ENCODE measurements at regions not wholly inside any gene's neighbourhood (a gene's known extent, or its start where the extent isn't known, plus 50 kb on each side); places are given as distances from the start of the nearest gene placed in this dataset.
"Not testable (repeated sequence)": the region's sequence is repeated elsewhere in the genome, so short reads cannot be mapped to it uniquely, and the experiment has no call there.

DNA sequence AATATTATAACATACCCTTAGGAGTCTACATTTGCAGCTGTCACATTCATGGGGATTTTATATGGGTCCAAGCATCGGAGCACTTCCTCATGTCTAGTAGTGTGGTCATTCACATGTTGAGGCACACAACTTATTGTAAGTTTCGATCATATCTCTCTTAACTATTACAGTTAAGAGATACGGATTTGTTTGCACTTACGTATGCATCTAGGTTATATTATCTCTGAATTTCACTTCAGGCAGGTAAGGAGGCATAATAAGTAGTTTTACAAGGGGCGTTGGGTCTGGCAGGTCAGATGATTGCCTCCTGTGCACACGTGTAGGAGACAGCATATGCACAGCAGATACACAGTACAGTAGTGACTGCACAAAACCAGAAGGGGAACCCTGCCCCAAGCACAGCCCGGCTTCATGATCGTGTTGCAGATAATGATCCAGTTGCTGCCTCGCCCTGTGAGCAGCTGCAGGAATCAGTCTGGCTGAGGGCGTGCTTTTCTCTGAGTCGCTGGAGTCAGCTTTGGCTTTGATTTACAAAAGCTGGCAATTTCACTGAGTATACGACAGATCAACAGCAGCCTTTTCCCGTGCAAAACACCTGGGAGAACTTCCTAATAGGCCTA lies 302.9 kb upstream of the GATB start:
- DNase-seq (ENCODE audit: low spot score): no peak

DNA sequence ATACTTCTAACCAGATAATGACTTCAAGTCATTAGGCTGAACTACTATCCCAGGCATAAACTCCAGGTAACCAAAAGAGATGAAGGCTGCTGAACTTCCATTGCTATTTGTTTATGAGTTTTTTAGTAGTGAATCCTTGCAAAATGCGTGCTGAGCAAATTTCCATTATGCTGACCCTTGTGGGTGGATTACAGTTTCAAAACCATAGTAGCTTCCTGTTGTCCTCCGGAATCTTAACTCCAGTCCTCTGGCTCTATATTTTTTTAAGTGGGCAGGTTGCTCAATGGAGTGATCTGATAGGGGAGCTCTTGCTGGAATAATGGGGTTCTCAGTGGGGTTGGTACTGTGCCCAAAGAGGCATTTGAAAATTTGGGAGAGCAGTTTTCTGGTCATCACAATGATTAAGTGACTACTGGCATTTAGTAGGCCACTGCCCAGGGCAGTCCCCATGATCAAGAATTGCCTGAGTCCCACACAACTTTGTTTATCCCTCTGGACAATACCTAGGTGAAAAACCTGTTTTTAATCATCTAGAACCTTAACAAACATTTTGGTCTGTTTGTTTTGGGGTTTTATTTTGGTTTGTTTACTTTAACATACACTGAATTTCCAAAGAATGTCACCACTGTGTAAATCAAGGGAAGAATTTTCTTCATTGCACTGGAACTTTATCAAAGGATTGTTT lies 302.3 kb upstream of the GATB start:
- no peak for DNase-seq (ENCODE audit: low spot score)

DNA sequence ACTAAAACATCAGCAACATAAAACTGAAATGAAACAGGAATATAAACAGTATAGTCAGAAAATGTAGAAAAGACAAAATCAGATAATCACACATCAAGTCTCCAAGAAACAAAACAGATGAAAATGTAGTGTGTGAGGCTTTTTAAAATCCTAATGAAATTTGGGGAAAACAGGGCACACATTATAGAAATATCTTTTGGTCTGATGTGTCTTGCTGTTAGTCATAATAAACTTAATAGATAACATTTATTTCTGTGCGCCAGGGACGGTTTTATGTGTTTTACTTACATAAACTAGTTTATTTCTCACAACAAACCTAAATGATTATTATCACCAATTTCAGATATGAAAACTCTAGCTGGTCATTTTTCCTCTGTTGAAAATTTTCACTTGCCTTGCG lies 293.9 kb upstream of the GATB start:
- DNase-seq (ENCODE audit: low spot score): no peak

DNA sequence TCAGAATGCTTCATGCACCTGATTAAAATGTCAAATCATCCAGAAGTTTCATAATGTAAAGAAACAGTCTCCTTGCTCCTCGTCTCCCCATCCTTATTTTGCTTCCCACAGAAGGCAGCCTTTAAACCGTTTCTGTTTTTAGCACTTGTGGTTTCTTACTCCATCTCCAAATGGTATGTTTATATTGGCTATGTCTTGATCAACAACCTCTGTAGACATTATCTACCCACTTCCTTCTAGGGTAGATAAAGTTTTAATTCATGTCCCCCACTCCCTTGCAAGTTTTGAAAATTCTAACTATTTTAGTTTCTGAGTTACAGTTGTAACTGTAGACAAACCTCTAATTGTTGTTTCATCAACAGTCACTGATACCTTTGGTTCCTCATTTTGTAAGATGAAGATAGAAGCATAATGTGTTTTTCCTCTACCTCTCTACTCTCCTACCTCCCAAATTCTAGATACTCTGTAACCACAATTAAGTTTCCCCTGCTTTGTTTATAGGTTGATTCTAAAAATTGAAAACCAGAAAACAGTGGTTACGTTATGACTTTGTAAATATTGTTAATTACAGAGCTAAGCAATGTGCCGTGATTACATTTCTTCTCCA lies 291.7 kb upstream of the GATB start:
- DNase-seq (ENCODE audit: low spot score): no peak

DNA sequence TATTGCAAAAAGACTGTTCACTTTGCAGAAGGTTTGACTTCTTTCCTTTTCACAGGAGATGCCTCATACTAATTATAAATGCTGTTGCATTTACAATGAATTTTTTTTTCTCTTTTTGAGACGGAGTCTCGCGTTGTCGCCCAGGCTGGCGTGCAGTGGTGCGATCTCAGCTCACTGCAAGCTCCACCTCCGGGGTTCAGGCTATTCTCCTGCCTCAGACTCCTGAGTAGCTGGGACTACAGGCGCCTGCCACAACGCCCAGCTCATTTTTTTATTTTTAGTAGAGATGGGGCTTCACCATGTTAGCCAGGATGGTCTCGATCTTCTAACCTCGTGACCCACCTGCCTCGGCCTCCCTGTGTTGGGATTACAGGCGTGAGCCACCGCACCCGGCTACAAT lies 290.5 kb upstream of the GATB start:
- not testable (repeated sequence) for DNase-seq (ENCODE audit: low spot score)

DNA sequence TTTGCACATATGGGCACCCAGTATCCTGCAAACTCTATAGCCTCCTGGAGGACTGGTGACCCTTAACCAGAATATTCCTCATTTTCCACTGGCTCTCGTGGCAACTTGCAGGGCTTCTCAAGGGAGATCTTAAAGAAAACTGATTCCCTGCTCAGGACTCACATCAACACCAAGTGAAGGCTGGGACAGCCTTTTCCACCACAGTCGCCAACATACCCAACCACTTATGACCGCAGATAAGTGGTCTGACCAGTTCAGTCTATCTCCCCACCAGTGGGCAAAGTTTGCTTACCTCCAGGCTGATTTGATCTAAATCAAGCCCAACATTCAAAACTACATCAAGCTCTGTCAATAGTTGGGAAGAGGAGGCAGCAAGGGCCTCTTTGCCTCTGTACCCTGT lies 289.3 kb upstream of the GATB start:
- no peak for DNase-seq (ENCODE audit: low spot score)

DNA sequence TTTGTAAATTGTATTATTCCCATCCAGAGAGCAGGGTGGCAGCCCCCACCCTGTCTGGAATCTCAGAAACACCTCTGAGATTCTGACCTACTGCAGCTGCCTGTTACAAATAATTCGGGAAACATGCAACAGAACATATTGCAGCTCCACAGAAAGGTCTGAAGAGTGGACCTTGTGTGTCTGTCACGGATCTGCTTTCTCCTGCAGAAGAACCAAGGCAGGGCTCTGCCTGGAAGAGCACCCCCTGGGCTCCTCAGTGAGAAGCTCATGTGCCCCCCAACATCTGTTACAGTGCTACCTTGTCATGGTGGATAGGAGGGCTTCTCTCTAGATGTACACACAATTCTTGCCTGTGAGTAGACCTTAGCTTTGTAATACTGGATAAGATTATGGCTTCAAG lies 286.6 kb upstream of the GATB start:
- no peak for DNase-seq (ENCODE audit: low spot score)

DNA sequence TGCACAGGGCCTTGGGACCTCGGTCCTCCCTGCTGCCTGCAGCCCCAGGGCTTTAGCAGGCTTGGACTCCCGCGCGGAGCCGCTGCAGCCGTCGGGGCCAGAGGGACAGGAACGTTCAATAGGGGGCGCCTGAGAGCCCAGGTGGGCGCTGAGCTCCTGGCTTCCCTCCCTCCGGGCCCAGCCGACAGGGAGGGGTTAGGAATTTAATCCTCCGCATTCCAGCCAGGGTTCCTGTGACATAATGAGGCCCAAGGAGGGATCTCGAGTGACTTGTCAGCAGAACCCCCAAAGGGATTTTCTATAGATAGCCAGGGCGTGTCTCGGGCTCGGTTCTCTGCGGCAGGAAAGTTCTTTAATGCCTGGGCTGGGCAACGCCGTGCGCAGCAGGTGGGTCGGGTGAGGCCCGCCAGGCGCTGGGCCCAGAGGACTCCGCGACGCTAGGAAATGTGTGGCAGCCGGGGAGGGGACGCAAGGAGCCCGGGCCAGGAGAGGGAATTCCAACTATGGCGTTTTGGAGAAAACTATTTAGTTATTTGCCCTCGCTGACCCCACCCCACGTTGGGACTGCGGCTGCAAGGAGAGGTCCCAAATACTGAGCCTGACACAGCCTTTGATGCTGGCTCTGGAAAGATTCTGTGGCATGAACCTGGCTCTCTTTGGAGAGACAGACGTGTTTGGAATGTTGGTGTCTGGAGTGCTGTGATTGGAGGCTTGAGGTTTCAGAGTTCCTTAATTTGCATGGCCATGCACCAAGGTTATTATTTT lies 285.2 kb upstream of the GATB start:
- peak; percentile 86 for DNase-seq (ENCODE audit: low spot score)

DNA sequence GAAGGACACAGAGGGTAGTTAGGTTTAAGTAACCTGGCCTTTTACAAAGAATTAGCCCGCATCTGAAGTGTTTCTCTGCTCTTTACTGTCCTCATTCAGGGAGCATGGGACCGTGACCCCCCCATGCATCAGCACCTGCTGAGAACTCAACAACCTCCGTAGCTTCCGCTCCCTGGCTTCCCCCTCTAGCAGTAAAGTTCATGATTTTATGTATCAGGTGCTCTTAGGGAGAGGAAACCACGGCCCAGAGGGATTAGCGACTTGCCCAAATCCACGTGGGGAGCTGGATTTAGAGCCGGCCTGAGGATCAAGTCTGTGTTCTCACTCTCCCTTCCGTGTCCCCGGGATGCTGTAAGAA lies 284.6 kb upstream of the GATB start:
- no peak for DNase-seq (ENCODE audit: low spot score)

DNA sequence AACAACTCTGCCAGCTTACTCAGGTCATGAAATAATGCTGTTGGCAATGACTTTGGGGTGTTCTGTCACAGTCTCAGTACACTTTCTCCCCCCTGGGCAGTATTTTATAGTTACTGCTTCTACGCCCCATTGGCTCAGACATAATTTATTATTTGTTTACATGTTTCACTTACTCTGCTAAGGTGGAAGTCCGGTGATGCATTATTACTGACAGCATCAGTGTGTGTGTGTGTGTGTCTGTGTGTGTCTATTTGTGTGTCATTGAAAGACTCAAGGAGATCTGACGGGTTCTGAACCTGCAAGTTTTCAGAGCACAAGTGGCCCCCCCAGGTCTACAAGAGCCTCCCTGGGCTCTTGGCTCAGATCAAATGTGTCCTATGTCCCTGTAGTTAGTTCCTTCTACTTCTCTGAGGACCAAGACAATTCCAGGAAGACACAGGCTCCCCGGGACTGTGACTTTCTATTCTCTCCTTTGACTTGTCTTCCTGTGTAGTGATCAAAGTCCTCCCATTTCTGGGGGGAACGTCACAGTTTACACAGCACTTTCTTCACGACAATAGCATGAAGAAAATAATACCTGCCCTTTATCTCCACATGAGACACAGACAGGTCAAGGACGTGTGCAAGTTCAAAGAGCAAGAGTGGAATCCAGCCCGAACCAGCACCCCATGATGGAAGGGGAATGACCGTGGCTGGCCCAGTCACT lies 283.7 kb upstream of the GATB start:
- DNase-seq (ENCODE audit: low spot score): no peak

DNA sequence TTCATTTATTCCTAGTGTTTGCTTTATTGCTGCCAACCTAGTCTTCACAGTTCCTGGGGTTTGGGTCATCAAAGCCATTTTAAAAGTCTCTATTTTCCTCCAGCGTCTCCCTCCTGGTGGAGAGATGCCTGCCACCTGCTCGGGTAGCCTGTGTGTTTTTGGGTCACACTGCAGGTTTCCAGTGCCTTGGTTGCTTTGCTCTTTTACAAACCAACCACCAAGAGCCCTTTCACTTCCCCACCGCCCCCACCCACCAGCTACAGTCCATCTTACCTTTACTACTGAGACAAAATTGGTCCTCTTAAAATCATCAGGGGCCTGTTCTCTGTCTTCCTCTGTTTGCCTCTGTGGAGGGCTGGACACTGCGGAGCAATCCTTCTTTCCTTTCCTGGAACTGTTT lies 280.5 kb upstream of the GATB start:
- no peak for DNase-seq (ENCODE audit: low spot score)

DNA sequence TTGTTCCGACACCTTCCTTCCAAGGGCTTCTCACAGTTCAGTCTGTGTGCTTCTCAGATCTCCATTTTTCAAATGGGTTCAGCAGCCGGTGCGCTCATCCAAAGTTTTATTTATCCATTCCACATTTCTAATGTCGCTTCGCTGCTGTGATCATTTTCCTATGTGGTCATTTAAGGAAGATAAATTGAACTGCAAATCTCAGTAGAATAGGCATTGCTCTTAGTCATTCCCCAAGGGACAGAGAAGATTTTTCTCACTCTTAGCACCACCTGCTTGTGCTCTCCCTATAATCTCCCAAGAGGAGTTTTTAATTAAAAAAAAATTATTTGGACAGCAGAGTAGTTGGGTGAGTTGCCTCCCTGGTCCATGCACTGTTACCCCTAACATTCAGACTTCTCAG lies 278.9 kb upstream of the GATB start:
- DNase-seq (ENCODE audit: low spot score): no peak

DNA sequence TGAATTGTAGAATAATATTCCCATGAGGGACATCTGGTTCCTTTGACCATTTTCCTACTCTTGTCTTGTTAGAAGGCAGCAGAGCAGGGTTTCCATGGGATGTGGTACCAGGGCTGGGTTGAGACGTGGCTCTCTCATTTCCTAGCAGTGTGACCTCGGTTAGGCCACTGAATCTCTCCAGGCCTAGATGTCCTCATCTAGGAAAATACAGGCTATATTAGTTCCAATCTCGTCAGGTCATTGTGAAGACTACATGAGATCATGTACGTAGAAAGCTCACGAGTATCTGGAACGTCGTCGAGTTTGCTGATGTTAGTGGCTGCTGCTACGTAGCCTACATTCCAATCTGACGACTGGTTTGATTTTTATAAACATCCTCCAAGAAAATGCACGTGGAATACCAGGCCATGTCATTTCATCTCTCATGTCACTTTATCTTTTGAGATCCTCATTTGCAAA lies 278.2 kb upstream of the GATB start:
- no peak for DNase-seq (ENCODE audit: low spot score)

DNA sequence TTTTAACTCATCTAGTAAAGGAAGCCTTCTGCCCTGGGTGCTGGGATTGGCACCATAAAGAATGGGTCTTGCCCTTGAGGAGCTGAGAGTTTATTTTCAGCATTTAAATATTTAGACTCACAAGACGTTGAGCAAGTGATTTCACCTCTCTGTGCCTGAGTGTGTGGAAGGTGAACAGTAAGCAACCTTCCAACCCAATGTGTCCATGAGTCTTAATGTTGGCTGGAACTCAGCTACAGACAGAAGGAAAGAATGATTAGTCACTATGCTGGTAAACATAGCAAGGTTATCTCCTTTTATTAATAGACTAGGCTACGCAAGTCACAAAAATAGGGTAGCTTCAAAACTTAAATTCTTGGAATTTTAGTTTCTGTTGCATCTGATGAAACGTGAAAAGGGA lies 277.4 kb upstream of the GATB start:
- no peak for DNase-seq (ENCODE audit: low spot score)

DNA sequence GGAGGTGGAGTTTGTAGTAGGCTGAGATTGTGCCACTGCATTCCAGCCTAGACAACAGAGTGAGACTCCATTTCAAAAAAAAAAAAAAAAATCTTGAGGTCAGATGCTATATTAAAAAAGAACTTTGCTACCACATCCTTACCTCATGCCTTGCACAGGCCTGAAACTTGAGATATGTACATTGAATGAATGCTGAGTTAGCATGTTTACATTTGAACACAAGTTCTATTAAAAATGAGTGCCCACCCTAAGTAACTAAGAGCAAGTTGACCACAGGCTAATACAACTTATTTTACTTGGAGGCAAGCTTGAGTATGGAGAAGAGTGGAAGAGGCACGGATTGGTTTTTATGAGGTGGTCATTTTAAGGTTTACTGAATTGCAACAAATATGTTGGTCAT lies 276.6 kb upstream of the GATB start:
- DNase-seq (ENCODE audit: low spot score): no peak

DNA sequence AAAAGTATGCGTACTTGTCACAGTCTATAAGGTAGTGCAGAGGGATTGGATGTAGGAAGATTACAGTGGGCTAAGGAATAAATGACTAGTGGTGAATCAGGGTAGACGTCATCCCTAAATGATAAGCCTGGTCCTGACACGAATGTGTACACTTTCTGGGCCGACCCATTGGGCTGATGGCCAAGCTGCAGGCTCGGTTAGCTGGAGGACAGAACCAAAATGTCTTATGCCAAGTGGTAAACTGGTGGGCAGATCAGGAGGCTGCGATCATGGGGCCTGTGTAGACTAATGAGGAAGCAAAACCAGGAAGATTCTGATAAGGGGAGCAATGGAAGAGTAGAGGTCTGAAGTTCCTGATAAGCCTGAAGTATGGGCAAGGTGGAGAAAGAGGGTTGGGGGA lies 272.8 kb upstream of the GATB start:
- DNase-seq (ENCODE audit: low spot score): no peak

DNA sequence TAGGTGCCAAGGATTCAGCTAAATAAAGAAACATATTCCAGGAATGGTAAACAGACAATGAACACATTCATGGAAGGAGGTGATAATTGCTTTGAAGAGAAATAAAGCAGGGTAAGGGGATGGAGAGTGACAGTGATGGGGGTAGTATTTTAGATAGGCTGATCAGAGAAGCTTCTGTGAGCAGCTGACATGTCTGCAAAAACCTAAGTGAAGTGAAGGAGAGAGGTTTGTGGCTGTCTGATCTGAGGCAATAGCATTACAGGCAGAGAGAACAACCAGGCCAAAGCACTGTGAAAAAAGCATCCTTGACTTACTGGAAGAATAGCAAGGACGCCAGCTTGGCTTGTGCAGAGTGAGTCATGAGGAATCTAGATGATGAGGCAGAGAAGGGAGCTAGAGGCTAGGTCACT lies 271.9 kb upstream of the GATB start:
- no peak for DNase-seq (ENCODE audit: low spot score)

DNA sequence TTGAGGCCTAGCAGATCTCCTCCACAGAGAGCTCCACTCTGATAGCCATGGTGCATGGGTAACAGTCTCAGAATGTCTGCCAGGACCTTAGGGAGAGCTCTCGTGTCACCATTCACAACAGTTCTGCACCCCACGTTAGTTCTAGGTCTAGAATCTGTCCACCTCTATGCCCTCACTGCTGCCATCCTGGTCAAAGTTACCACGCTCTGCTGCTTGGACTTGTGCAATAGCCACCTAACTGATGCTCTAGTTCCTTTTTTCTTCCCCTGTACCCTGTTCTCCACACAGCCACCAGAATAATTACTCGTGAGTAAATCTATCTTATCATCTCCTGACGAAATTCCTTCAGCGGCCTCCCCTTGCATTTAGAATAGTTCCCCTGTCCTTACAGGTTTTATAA lies 268.8 kb upstream of the GATB start:
- no peak for DNase-seq (ENCODE audit: low spot score)

DNA sequence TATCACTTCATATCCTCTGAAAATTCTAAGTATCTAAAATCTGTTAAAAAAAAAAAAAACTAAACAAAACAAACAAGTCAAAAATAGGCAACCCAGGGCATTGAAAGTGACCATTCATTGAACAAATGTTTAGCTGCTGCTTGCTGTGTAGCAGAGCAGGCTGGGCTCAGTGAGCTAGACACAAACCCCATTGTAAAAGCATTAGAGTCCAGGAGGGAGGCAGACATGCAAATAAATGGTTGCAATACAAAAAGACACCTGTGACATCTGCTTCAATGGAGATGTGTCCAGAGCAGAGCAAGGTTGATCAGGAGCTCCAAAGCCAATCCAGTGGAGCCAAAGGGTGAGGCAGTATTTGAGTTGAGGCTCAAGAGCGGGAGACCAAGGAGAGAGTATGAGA lies 267.3 kb upstream of the GATB start:
- no peak for DNase-seq (ENCODE audit: low spot score)

DNA sequence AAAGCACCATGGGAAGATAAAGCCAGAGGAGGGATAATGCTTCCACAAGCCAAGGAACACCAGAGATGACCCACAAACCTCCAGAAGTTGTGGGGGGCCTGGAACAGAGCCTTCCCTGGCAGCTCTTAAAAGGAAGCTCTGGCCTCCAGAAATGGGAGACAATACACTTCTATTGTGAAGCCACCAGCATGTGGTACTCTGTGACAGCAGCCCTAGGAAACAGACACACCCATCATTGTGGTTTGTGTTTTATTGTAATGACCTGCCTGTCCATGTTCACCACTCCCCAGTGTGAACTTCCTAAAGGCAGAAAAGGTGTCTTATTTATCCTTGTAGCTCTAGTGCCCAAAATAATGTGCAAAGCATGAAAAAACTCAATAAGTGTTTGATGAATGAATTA lies 264.1 kb upstream of the GATB start:
- DNase-seq (ENCODE audit: low spot score): no peak

DNA sequence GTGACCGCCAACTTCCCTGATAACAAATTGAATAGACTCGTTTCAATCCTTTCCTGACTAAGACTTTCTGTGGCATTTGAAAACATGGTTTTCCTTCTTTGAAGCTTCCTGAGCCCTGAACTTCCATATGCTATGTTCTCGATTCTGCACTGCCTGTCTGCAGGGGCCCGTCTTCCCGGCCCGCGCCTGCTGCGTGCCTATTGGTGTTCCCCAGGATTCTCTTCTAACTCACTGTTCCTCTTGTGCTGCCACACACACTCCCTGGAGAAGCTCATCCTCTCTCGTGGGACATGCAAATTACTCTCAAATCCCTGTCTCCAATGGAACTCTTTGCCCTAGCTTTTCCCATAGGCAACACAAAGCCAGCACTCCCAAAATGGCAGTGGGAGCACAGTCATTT lies 262.9 kb upstream of the GATB start:
- no peak for DNase-seq (ENCODE audit: low spot score)

DNA sequence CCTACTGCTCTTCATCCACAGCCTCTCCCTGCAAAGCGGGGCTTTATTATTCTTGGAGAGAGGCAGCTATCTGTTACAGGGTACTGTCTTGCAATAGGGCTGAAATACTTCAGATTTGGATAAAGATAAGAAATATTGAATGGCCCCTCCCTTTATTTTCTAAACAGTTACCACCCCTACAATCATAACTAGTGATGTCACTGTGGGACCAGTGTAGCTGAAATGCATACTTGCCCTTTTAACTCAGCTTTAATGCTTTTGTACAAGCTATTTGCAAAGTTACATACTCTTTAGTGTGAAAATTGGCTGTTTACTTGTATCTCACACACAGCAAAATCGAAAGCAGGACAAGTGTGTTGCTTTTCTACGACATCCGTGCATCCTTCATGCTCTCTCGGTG lies 261.7 kb upstream of the GATB start:
- no peak for DNase-seq (ENCODE audit: low spot score)

All from D341Med (cell line).